HG03039 (cell line): ENCODE measurements at regions not wholly inside any gene's neighbourhood (a gene's known extent, or its start where the extent isn't known, plus 50 kb on each side); places are given as distances from the start of the nearest gene placed in this dataset.

Experiments used
- ATAC-seq: cut with Tn5 transposase; IDR thresholded peaks from one replicate; pipeline ENCODE4 v1.9.1; 2021; ENCODE audit warnings: mild to moderate bottlenecking, moderate library complexity; ENCODE audit not compliant: unreplicated experiment

DNA sequence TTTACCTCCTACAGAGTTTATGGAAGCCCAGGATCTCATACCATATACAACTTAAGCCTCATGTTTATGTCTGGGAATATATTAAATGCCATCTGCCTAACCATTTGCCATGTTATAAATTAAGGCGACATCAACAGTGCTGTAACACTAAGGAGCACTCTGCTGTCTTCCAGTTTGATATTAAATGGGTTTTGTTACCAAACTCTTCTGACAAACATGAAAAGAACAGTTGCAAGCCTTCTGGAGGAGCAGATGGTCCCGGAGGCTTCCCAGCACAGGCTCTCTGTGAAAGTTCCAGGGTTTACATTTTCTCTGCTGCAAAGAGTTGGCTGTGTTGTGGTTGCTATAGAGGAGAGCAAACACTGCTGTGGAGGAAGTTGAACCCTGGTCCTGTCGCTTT, 545.3 kb upstream of the SALL1 start:
- ATAC-seq = no peak

DNA sequence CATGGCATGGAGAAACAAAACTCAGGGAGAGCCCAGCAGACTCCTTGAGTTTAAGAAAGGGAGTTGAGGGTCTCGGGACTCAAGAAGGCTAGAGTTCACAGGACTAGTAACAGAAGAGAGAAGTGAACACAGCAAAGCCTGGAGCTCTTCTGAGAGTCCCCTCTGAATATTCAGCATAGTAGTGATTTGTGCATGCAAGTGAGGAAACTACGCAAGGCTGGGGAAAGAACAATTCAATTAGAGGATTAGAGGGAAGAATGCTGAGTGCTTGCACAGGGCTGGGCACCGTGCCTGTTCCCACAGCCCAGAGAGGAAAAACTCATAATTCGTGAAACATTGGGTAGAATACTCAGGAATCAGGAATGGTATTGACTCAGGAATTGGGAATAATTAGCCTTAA, 540.0 kb upstream of the SALL1 start:
- ATAC-seq = no peak

- ATAC-seq = no peak
Measured at GRCh38 chr16:51685498-51685897, 534.4 kb upstream of the SALL1 start.

- no peak for ATAC-seq
Measured at GRCh38 chr16:51683882-51684281, 532.8 kb upstream of the SALL1 start.

DNA sequence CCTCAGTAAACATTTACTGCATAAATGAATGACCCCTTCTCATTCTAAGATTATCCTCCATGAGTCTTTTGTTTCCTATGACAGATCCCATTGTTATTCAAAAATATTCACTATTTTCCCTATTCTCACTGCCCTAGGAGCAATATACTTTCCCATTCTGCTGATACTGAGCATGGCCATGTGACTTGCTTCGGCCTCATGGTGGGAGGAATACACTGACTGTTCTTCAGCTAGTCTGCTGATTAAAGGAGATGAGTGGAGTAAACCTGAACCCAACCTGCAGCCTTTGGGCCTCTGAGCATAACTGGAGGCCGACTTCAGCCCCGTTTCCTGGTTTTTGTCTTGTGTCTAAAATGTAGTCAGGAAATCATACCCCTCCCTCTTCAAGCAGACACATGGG, 531.8 kb upstream of the SALL1 start:
- ATAC-seq = no peak

DNA sequence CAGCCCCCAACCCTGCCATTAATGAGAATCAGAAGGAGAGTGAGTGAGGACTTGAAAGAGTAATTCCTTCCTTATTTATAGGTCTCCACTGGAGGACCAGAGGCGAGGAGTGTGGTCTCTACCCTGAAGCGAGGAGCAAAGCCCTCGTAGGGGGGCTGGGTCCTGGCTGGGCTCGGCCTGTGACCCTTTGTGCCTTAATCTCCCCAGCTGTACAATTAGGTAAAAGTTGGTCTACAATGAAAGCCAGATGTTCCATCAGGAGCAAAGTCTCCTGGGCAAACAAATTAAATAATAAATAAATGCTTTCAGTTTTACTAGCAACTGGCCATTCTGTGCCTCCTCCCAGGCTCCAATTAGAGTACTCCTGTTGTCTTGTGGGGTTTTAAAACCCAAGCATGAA, 523.5 kb upstream of the SALL1 start:
- no peak for ATAC-seq

GRCh38 chr16:51670527-51670926, 519.5 kb upstream of the SALL1 start:
- ATAC-seq = no peak

- ATAC-seq = no peak
Measured at GRCh38 chr16:51666821-51667220, 515.8 kb upstream of the SALL1 start.

DNA sequence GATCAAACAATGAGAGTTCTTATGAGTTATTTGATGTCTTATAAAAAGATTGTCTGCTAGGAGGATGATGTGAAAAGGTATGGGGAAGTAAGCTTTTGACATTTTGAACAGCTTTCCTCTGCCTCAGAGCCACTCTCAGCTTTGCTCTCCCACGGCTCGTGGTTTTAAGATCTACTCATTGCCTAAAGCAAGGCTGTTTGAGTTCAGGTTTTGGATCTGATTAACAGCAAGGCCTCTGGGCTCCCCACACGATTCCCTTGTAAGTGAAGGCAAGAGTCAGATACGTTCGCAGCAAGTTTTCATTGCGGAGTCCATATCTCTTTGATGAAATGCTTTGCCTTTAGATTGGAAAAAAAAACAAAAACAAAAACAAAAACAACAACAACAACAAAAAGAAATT, 515.0 kb upstream of the SALL1 start:
- no peak for ATAC-seq

- no peak for ATAC-seq
Measured at GRCh38 chr16:51665436-51665998, 514.4 kb upstream of the SALL1 start.

- ATAC-seq = no peak
Measured at GRCh38 chr16:51658531-51658930, 507.5 kb upstream of the SALL1 start.

- ATAC-seq = no peak
Measured at GRCh38 chr16:51657848-51658247, 506.8 kb upstream of the SALL1 start.

DNA sequence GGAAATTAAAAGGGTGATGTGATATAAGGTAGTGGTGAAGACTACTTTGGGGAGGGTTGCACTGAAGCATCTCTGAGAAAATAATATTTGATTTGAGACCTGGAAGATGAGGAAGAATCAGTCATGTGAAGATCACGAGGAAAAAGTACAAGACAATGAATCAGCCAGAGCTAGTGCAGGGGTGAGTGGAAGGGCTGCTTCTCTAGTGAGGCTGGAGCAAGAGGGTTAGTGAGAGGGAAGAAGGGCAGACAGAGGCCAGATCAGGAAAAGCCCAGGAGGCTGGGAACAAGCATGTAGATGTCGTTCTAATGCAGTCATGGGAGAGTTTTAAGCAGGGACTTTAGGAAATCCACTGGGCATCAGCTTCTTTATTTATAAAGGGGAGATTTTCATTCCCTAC, 504.2 kb upstream of the SALL1 start:
- no peak for ATAC-seq

DNA sequence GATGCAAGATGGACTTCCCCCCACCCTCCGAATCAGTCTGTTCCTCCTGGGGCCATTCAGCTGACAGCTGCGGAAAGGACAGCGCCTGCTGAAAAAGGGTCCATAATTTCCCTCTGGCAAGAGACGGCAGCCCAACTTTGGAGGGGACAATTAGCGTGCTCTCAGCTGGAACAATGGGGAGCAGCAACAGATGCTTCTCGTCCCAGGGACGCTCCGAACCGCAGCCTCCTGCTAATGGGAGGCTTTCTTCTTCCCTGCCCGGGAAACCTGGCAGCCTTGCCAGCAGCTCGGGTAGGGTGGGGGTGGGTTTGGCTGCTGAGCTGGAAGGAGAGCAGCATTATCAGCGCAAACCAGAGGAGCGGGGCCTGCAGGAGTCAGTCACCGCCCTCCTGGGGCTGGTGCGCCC, 500.0 kb upstream of the SALL1 start:
- no peak for ATAC-seq

DNA sequence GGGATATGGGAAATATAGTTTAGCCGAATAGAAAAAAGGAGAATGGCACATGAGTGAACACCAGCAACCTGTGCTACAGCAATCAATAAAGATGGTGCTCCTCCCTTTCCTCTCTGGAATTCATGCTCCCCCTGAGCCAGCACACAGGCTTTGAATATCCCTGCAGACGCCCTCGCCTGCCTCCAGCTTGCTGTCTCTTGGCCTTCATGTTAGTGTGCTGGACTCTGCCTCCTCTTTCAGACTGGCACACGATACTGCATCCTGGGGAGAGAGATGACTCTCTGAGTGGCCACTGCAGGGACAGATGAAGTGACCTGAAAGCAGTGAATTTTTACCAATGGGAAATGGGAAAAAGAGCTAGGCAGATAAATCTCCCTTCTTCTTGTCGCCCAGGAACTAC, 498.6 kb upstream of the SALL1 start:
- no peak for ATAC-seq

GRCh38 chr16:51648526-51648925, 497.5 kb upstream of the SALL1 start:
- no peak for ATAC-seq

GRCh38 chr16:51641191-51641765, 490.2 kb upstream of the SALL1 start:
- ATAC-seq = no peak

DNA sequence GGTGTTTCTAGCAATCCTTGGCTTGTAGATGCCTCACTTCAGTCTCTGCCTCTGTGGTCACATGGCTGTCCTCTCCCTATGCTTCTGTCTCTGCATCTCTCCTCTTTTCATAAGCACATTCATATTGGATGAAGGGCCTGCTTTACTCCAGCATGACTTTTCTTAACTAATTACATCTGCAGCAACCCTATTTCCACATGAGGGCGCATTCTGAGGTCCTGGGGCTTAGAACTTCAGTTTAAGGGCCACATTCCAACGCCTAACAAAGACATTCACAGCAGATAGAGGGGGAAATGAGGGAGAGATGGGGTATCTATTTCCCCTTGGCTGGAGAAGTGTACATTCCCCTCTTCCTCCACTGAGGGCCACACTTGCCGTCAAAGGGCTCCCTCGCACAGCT, 489.1 kb upstream of the SALL1 start:
- no peak for ATAC-seq

GRCh38 chr16:51638339-51639135, 487.5 kb upstream of the SALL1 start:
- no peak for ATAC-seq

- ATAC-seq = no peak
Measured at GRCh38 chr16:51637770-51638094, 486.7 kb upstream of the SALL1 start.

DNA sequence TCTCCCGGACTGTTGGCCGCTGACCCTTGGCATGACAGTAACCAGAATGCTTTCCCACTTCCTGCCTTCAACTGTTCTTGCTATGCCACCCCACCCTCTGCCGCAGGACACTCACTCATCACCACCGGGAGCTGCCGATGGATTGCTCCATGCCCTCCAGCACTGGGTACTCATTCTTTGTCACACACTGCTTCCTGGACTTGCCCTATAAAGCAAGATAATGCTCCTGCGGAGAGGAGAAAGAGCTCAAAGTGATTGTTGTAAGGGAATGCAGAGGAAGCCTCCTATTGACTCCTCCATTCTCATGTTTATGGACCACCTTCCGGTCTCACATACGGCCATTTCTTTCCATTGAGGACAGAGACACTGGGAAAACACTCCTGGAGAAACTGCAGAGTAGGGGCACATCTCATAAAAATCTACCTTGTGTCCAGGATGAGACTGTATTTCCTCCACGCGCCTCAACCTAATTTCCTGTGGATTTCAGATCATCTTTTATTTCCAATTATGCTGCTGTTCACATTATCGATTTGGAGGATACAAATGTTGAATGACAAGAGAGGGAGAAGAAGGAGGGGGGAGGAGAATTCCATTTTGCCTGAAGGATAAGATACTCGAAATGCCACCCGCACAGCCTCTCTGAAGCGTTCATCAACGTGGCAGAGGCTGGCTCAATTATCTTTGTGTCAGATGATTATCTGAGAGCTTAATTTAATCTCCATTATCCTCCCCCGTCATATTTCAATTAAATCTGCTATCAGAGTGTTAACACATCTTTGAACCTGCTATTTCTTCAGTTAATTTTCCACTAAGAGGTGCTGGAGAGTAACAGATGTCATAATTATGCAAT, 486.1 kb upstream of the SALL1 start:
- no peak for ATAC-seq

DNA sequence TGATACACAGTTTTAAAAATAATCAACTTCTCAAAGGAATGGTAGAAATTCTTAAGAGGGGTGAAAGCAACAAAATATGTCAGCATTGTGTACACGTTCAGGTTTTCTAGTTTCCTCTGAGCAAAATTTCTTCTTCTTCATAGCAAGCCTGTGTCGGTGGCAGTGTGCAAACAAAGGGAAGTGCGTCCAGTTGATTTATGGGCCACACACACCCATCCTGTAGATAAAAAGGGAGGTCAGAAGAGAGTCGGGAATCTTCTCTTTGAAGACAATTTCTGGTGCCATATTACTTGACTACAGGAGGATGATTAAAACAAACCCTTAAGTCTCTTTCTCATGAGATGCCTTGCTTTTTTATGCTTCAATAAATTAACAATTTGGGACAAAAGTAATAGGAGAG, 484.1 kb upstream of the SALL1 start:
- ATAC-seq = no peak
